ENCODE measurements at regions not wholly inside any gene's neighbourhood (a gene's known extent, or its start where the extent isn't known, plus 50 kb on each side); places are given as distances from the start of the nearest gene placed in this dataset.

DNA sequence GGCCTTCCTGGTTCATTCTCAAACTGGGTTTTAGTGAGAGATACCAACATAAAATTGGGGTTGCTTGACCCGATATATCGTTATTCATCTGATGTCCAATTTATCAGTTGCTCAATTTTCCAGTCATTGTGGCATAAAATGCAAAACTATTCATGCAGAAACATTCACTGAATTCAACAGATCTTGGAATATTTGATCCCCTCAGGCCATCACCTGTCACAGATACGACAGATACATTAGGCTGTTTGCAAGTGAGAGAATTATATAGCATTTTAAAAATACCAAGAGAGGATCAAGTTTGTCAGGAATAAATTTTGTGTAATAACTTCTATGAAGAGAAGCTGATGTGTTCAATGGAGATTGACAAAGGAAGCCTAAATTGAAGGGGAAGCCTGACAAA, 67.1 kb downstream of the MAP10 start:
- TF ChIP-seq, protein P1, sequence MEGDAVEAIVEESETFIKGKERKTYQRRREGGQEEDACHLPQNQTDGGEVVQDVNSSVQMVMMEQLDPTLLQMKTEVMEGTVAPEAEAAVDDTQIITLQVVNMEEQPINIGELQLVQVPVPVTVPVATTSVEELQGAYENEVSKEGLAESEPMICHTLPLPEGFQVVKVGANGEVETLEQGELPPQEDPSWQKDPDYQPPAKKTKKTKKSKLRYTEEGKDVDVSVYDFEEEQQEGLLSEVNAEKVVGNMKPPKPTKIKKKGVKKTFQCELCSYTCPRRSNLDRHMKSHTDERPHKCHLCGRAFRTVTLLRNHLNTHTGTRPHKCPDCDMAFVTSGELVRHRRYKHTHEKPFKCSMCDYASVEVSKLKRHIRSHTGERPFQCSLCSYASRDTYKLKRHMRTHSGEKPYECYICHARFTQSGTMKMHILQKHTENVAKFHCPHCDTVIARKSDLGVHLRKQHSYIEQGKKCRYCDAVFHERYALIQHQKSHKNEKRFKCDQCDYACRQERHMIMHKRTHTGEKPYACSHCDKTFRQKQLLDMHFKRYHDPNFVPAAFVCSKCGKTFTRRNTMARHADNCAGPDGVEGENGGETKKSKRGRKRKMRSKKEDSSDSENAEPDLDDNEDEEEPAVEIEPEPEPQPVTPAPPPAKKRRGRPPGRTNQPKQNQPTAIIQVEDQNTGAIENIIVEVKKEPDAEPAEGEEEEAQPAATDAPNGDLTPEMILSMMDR (conservative IDR thresholded peaks at IDR 0.05 in 1 of 2, IDR thresholded peaks at IDR 0.05 in 1 of 2; ENCODE audit: extremely low read depth in 1 of 2, insufficient read depth in 1 of 2, low read depth in 1 of 2, low read length in 2 of 2) = no peak
- TF ChIP-seq EZH2 (IDR thresholded peaks at IDR 0.05; ENCODE audit: borderline replicate concordance, low read length) = no peak

Measured in mammary epithelial cell (primary cell).